ENCODE measurements at regions not wholly inside any gene's neighbourhood (a gene's known extent, or its start where the extent isn't known, plus 50 kb on each side); places are given as distances from the start of the nearest gene placed in this dataset.

DNA sequence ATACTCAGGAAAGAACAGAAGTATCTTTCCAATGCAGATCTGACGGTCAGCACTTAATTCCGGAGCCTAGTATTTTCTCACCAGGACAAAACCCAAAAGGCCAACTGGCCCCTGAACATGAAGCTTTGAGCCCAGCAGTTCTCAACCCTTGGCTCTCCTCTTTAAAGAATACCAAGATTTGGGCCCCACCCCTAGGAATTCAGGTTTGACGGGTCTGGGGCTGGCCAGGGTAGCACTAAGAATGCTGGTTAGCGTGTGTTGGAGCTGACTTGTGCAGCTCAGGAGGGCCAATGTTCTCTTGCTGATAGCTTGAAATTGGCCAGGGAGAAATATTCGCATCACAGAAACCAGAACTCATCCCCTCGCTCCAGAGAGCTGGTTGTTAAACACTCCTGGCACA, 88.3 kb upstream of the PTCH1 start:
- ChIA-PET SMC1A (ENCODE audit: uncharacterized antibody, unreplicated experiment) (interaction anchor here (0.6 to 1.0 kb wide), 4 partner anchors 11 to 470 kb away, joined by 3 to 4 read pairs (median 3); no protein-coding TSS in a partner anchor), RAD21 (ENCODE audit: unreplicated experiment) (no interaction called here), CTCF (no interaction called here), POLR2A (no interaction called here)
- no peak for ATAC-seq
- Histone ChIP-seq H3K27me3 (replicated peaks in 1 of 2; ENCODE audit: control insufficient read depth in 2 of 2, insufficient read depth in 2 of 2, low read length in 1 of 2) (no peaks in the 10 kb centered on the region; a peak in 1 of 4 replicates), H3K36me3 (ENCODE audit: control insufficient read depth in 2 of 2, insufficient read depth in 2 of 2, low read length in 1 of 2) (no peaks in the 10 kb centered on the region), H3K4me2 (ENCODE audit: control insufficient read depth, insufficient read depth) (no peak overlapping the region), H3K79me2 (ENCODE audit: control insufficient read depth, insufficient read depth, low read length) (no peaks in the 10 kb centered on the region), H2AFZ (ENCODE audit: control insufficient read depth, low read depth, low read length) (no peak overlapping the region), H3K9me3 (replicated peaks; ENCODE audit: control insufficient read depth, insufficient read depth, low read length) (no peaks in the 10 kb centered on the region), H3K27ac (ENCODE audit: control insufficient read depth, insufficient read depth) (no peak overlapping the region), H3K4me3 (no peak overlapping the region), H3K4me1 (ENCODE audit: control insufficient read depth, insufficient read depth, low read length) (no peaks in the 10 kb centered on the region), H4K20me1 (ENCODE audit: control insufficient read depth, insufficient read depth) (no peaks in the 10 kb centered on the region), H3K9ac (ENCODE audit: control insufficient read depth, insufficient read depth, low read length) (no peak overlapping the region)
- DNase-seq (ENCODE audit: low read depth, low spot score): no peak
- intact Hi-C loops (cut with micrococcal nuclease; ENCODE audit: unreplicated experiment) (no loop called here), in situ Hi-C loops (cut with MboI) (no loop called here)
- no TSS peak for BruUV-seq (replicated peaks)
- FAIRE-seq: no peak
- 54% methylated on average over 6 of the region's 6 CpGs for WGBS (ENCODE audit: insufficient coverage, insufficient replicate concordance, low lambda C conversion rate, missing lambda C conversion rate)
- TF ChIP-seq MTA3 (IDR thresholded peaks at IDR 0.05; ENCODE audit: borderline replicate concordance, low read length): no peak
- no peak for TF ChIP-seq PML (IDR thresholded peaks at IDR 0.05; ENCODE audit: low read length)
- no peak for TF ChIP-seq SRF (IDR thresholded peaks at IDR 0.05; ENCODE audit: low read depth in 2 of 2, low read length in 2 of 2)
- TF ChIP-seq, protein P1, sequence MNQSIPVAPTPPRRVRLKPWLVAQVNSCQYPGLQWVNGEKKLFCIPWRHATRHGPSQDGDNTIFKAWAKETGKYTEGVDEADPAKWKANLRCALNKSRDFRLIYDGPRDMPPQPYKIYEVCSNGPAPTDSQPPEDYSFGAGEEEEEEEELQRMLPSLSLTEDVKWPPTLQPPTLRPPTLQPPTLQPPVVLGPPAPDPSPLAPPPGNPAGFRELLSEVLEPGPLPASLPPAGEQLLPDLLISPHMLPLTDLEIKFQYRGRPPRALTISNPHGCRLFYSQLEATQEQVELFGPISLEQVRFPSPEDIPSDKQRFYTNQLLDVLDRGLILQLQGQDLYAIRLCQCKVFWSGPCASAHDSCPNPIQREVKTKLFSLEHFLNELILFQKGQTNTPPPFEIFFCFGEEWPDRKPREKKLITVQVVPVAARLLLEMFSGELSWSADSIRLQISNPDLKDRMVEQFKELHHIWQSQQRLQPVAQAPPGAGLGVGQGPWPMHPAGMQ (IDR thresholded peaks at IDR 0.05; ENCODE audit: borderline replicate concordance): no peak
- TF ChIP-seq, protein P2, sequence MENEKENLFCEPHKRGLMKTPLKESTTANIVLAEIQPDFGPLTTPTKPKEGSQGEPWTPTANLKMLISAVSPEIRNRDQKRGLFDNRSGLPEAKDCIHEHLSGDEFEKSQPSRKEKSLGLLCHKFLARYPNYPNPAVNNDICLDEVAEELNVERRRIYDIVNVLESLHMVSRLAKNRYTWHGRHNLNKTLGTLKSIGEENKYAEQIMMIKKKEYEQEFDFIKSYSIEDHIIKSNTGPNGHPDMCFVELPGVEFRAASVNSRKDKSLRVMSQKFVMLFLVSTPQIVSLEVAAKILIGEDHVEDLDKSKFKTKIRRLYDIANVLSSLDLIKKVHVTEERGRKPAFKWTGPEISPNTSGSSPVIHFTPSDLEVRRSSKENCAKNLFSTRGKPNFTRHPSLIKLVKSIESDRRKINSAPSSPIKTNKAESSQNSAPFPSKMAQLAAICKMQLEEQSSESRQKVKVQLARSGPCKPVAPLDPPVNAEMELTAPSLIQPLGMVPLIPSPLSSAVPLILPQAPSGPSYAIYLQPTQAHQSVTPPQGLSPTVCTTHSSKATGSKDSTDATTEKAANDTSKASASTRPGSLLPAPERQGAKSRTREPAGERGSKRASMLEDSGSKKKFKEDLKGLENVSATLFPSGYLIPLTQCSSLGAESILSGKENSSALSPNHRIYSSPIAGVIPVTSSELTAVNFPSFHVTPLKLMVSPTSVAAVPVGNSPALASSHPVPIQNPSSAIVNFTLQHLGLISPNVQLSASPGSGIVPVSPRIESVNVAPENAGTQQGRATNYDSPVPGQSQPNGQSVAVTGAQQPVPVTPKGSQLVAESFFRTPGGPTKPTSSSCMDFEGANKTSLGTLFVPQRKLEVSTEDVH (IDR thresholded peaks at IDR 0.05; ENCODE audit: low read depth, partially characterized antibody): no peak
- TF ChIP-seq SMC3 (IDR thresholded peaks at IDR 0.05; ENCODE audit: borderline replicate concordance, low read length): no peak
- TF ChIP-seq, protein P3, sequence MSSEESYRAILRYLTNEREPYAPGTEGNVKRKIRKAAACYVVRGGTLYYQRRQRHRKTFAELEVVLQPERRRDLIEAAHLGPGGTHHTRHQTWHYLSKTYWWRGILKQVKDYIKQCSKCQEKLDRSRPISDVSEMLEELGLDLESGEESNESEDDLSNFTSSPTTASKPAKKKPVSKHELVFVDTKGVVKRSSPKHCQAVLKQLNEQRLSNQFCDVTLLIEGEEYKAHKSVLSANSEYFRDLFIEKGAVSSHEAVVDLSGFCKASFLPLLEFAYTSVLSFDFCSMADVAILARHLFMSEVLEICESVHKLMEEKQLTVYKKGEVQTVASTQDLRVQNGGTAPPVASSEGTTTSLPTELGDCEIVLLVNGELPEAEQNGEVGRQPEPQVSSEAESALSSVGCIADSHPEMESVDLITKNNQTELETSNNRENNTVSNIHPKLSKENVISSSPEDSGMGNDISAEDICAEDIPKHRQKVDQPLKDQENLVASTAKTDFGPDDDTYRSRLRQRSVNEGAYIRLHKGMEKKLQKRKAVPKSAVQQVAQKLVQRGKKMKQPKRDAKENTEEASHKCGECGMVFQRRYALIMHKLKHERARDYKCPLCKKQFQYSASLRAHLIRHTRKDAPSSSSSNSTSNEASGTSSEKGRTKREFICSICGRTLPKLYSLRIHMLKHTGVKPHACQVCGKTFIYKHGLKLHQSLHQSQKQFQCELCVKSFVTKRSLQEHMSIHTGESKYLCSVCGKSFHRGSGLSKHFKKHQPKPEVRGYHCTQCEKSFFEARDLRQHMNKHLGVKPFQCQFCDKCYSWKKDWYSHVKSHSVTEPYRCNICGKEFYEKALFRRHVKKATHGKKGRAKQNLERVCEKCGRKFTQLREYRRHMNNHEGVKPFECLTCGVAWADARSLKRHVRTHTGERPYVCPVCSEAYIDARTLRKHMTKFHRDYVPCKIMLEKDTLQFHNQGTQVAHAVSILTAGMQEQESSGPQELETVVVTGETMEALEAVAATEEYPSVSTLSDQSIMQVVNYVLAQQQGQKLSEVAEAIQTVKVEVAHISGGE (CRISPR knock-in tag; IDR thresholded peaks at IDR 0.05): no peak
- no peak for TF ChIP-seq NR2C1 (IDR thresholded peaks at IDR 0.05)
- TF ChIP-seq, protein P4, sequence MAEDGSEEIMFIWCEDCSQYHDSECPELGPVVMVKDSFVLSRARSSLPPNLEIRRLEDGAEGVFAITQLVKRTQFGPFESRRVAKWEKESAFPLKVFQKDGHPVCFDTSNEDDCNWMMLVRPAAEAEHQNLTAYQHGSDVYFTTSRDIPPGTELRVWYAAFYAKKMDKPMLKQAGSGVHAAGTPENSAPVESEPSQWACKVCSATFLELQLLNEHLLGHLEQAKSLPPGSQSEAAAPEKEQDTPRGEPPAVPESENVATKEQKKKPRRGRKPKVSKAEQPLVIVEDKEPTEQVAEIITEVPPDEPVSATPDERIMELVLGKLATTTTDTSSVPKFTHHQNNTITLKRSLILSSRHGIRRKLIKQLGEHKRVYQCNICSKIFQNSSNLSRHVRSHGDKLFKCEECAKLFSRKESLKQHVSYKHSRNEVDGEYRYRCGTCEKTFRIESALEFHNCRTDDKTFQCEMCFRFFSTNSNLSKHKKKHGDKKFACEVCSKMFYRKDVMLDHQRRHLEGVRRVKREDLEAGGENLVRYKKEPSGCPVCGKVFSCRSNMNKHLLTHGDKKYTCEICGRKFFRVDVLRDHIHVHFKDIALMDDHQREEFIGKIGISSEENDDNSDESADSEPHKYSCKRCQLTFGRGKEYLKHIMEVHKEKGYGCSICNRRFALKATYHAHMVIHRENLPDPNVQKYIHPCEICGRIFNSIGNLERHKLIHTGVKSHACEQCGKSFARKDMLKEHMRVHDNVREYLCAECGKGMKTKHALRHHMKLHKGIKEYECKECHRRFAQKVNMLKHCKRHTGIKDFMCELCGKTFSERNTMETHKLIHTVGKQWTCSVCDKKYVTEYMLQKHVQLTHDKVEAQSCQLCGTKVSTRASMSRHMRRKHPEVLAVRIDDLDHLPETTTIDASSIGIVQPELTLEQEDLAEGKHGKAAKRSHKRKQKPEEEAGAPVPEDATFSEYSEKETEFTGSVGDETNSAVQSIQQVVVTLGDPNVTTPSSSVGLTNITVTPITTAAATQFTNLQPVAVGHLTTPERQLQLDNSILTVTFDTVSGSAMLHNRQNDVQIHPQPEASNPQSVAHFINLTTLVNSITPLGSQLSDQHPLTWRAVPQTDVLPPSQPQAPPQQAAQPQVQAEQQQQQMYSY (CRISPR knock-in tag; IDR thresholded peaks at IDR 0.05): no peak
- TF ChIP-seq, protein P5, sequence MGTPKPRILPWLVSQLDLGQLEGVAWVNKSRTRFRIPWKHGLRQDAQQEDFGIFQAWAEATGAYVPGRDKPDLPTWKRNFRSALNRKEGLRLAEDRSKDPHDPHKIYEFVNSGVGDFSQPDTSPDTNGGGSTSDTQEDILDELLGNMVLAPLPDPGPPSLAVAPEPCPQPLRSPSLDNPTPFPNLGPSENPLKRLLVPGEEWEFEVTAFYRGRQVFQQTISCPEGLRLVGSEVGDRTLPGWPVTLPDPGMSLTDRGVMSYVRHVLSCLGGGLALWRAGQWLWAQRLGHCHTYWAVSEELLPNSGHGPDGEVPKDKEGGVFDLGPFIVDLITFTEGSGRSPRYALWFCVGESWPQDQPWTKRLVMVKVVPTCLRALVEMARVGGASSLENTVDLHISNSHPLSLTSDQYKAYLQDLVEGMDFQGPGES (IDR thresholded peaks at IDR 0.05): no peak
- no peak for TF ChIP-seq SMAD1 (IDR thresholded peaks at IDR 0.05; ENCODE audit: low read depth, partially characterized antibody)
- TF ChIP-seq TCF12 (IDR thresholded peaks at IDR 0.05; ENCODE audit: low read depth, low read length): no peak
- TF ChIP-seq HDGF (IDR thresholded peaks at IDR 0.05): no peak
